GM23338 (cell line): ENCODE measurements at regions not wholly inside any gene's neighbourhood (a gene's known extent, or its start where the extent isn't known, plus 50 kb on each side); places are given as distances from the start of the nearest gene placed in this dataset.
A peak's percentile ranks its signal among the peaks of the same experiment; 100 is the strongest.

Experiments
- ATAC-seq: fragments of 200-7000 bp; cut with Tn5 transposase; 3 replicates; pipeline ENCODE4 v1.9.1; 2020
- DNase-seq: peaks from one replicate; pipeline ENCODE4 v3.0.0-alpha.2; 2015; ENCODE audit warnings: low spot score
- H2AFZ ChIP-seq: fragments of 200-600 bp; sonication (generic); 2 replicates; pipeline ENCODE4 v1.8.0; 2016; ENCODE audit warnings: antibody characterized with exemption, mild to moderate bottlenecking, moderate library complexity
- H3F3A ChIP-seq: fragments of 200-600 bp; sonication (generic); replicated peaks from 2 replicates; pipeline ENCODE4 v1.8.0; 2017; ENCODE audit warnings: antibody characterized with exemption, mixed run types, low read depth
- H3K27ac ChIP-seq: fragments of 200-600 bp; sonication (generic); 2 replicates; pipeline ENCODE4 v1.6.1; 2016; ENCODE audit warnings: low read depth
- H3K27me3 ChIP-seq: fragments of 200-600 bp; sonication (generic); 2 replicates; pipeline ENCODE4 v1.8.0; 2016; ENCODE audit warnings: mild to moderate bottlenecking, mixed run types, moderate library complexity; ENCODE audit not compliant: insufficient read depth
- H3K36me3 ChIP-seq: fragments of 200-600 bp; sonication (generic); 2 replicates; pipeline ENCODE4 v1.8.0; 2016; ENCODE audit warnings: mild to moderate bottlenecking; ENCODE audit not compliant: insufficient read depth
- H3K4me1 ChIP-seq: fragments of 200-600 bp; sonication (generic); 2 replicates; pipeline ENCODE4 v1.8.0; 2016; ENCODE audit warnings: mild to moderate bottlenecking, moderate library complexity; ENCODE audit not compliant: insufficient read depth
- H3K4me2 ChIP-seq: fragments of 200-600 bp; sonication (generic); 2 replicates; pipeline ENCODE4 v1.7.1; 2017; ENCODE audit warnings: mixed run types
- H3K4me3 ChIP-seq: fragments of 200-600 bp; sonication (generic); 2 replicates; pipeline ENCODE4 v1.6.1; 2016; ENCODE audit warnings: mixed run types
- H3K79me2 ChIP-seq: fragments of 200-600 bp; sonication (generic); replicated peaks from 2 replicates; pipeline ENCODE4 v1.8.0; 2017; ENCODE audit warnings: mild to moderate bottlenecking; ENCODE audit not compliant: insufficient read depth
- H3K9me2 ChIP-seq: fragments of 200-600 bp; sonication (generic); 2 replicates; pipeline ENCODE4 v1.8.0; 2017; ENCODE audit not compliant: insufficient read depth
- H4K20me1 ChIP-seq: fragments of 200-600 bp; sonication (generic); replicated peaks from 2 replicates; pipeline ENCODE4 v1.8.0; 2017; ENCODE audit warnings: mild to moderate bottlenecking; ENCODE audit not compliant: insufficient read depth
- H3K27ac Mint-ChIP-seq: 2 replicates; pipeline ENCODE4 v1.8.0; 2020; ENCODE audit warnings: inconsistent platforms, mild to moderate bottlenecking, moderate library complexity, mixed read lengths
- H3K27me3 Mint-ChIP-seq: 3 replicates; pipeline ENCODE4 v1.8.0; 2022; ENCODE audit warnings: low read depth, mild to moderate bottlenecking, moderate library complexity, mixed read lengths, inconsistent platforms; ENCODE audit not compliant: insufficient read depth, poor library complexity
- H3K36me3 Mint-ChIP-seq: 3 replicates; pipeline ENCODE4 v1.8.0; 2021; ENCODE audit warnings: low read depth, mild to moderate bottlenecking, inconsistent platforms, moderate library complexity, mixed read lengths
- H3K4me1 Mint-ChIP-seq: 3 replicates; pipeline ENCODE4 v1.8.0; 2020; ENCODE audit warnings: mild to moderate bottlenecking, inconsistent platforms, mixed read lengths
- H3K4me3 Mint-ChIP-seq: 3 replicates; pipeline ENCODE4 v1.8.0; 2021; ENCODE audit warnings: moderate library complexity, mild to moderate bottlenecking, inconsistent platforms, mixed read lengths
- H3K9me3 Mint-ChIP-seq: 3 replicates; pipeline ENCODE4 v1.8.0; 2020; ENCODE audit warnings: moderate library complexity, mild to moderate bottlenecking, inconsistent platforms, mixed read lengths
- CREB1 ChIP-seq: fragments of 250-450 bp; sonication (Bioruptor Pico); IDR thresholded peaks from 2 replicates; pipeline ENCODE4 v1.5.0; 2020; ENCODE audit warnings: low read depth, mild to moderate bottlenecking, moderate library complexity
- EZH2 ChIP-seq: fragments of 200-600 bp; sonication (generic); IDR thresholded peaks from one replicate; pipeline ENCODE4 v1.8.0; 2017; ENCODE audit warnings: antibody characterized with exemption, mild to moderate bottlenecking, low read depth; ENCODE audit not compliant: unreplicated experiment
- EZH2phosphoT487 ChIP-seq: fragments of 200-600 bp; sonication (generic); IDR thresholded peaks from one replicate; pipeline ENCODE4 v1.8.1; 2018; ENCODE audit warnings: antibody characterized with exemption; ENCODE audit not compliant: unreplicated experiment
- JUNB ChIP-seq: IDR thresholded peaks from one replicate; pipeline ENCODE4 v1.6.1; 2016; ENCODE audit warnings: antibody characterized with exemption; ENCODE audit not compliant: unreplicated experiment
- NANOG ChIP-seq: IDR thresholded peaks from 2 replicates; pipeline ENCODE4 v1.6.1; 2016; ENCODE audit warnings: antibody characterized with exemption, borderline replicate concordance
- POLR2AphosphoS5 ChIP-seq: IDR thresholded peaks from 2 replicates; pipeline ENCODE4 v1.6.1; 2016; ENCODE audit warnings: antibody characterized with exemption, low read depth
- STAT1 ChIP-seq: IDR thresholded peaks from one replicate; pipeline ENCODE4 v1.6.1; 2016; ENCODE audit warnings: antibody characterized with exemption; ENCODE audit not compliant: unreplicated experiment
- ZNF114 ChIP-seq: fragments of 250-450 bp; sonication (Bioruptor Pico); IDR thresholded peaks from 2 replicates; pipeline ENCODE4 v1.5.0; 2020; ENCODE audit warnings: mild to moderate bottlenecking, moderate library complexity
- ZNF331 ChIP-seq: fragments of 250-450 bp; sonication (Bioruptor Pico); IDR thresholded peaks from 2 replicates; pipeline ENCODE4 v1.5.0; 2020; ENCODE audit warnings: low read depth, mild to moderate bottlenecking, moderate library complexity
- TF ChIP-seq, protein P1 (sequence below): IDR thresholded peaks from 2 replicates; pipeline ENCODE4 v1.6.1; 2016; ENCODE audit warnings: antibody characterized with exemption
- TF ChIP-seq, protein P2 (sequence below): IDR thresholded peaks from one replicate; pipeline ENCODE4 v1.6.1; 2018; ENCODE audit warnings: antibody characterized with exemption; ENCODE audit not compliant: unreplicated experiment
- TF ChIP-seq, protein P3 (sequence below): fragments of 250-450 bp; sonication (Bioruptor Pico); IDR thresholded peaks from 2 replicates; pipeline ENCODE4 v1.5.0; 2020; ENCODE audit warnings: mild to moderate bottlenecking, moderate library complexity

DNA sequence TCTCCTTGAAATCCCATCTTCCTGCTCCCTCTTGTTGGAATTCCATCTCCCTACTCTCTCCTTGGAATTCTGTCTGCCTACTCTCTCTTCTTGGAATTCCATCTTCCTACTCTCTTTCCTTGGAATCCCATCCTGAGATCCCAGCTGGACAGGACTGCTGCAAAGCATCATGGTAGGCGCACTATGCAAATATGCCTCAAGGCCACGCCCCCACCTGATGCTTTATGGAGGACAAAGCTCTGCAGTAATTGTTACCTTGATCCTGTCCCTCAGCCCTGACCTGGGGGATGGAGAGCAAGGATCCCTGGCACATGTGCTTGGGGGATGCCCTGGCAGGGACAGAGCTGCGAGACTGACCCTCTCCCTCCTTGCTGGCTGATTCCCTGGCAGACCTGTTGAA is 185.6 kb downstream of the TBX5 start:
- ATAC-seq (no peak), DNase-seq (peak; percentile 58)
- TF ChIP-seq EZH2phosphoT487, result no peak
- no peak overlapping the region for H3K4me3 ChIP-seq
- H4K20me1 ChIP-seq, result no peaks in the 10 kb centered on the region
- Mint-ChIP-seq H3K4me3 (no peak overlapping the region), H3K9me3 (no peaks in the 10 kb centered on the region), H3K36me3 (no peaks in the 10 kb centered on the region), H3K4me1 (peaks cover 29% of the 10 kb centered on the region), H3K27ac (no peak overlapping the region), H3K27me3 (peaks cover 8% of the 10 kb centered on the region)
- H3K4me2 ChIP-seq, result no peak overlapping the region
- peaks cover 28% of the 10 kb centered on the region for H3K4me1 ChIP-seq
- no peaks in the 10 kb centered on the region for H3K79me2 ChIP-seq
- no peak overlapping the region for H3K27ac ChIP-seq
- H3K36me3 ChIP-seq, result no peaks in the 10 kb centered on the region
- H3K27me3 ChIP-seq, result no peaks in the 10 kb centered on the region
- H3K9me2 ChIP-seq, result peaks cover 6% of the 10 kb centered on the region; the same call in 1 of the 2 replicates
- 0 out of 2 replicates have a peak overlapping the region, but pooled peaks have one; percentile 69 for H2AFZ ChIP-seq
- no peaks in the 10 kb centered on the region for H3F3A ChIP-seq

DNA sequence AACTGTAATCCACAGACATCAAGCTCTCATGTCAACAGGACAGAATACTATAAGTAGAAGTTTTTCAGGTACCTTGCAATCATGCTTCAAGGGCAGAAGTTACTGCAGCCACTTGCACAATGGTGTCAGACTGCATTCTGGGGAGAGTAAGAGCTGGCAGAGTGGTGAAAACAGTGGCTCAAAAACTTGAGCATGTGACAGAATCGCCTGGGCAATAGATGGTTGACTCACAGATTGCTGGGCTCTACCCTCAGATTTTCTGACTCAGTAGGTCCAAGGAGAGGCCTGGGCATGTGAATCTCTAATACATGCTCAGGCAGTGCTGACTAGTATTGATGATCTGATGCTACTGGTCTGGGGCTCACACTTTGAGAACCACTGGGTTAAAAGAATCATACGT is 187.8 kb downstream of the TBX5 start:
- no peak overlapping the region for H3K4me2 ChIP-seq
- DNase-seq, result no peak
- Mint-ChIP-seq H3K4me1 (peaks cover 15% of the 10 kb centered on the region), H3K27me3 (peaks cover 5% of the 10 kb centered on the region), H3K27ac (no peak overlapping the region), H3K4me3 (no peak overlapping the region), H3K9me3 (no peaks in the 10 kb centered on the region), H3K36me3 (no peaks in the 10 kb centered on the region)
- no peaks in the 10 kb centered on the region for H3F3A ChIP-seq
- no peaks in the 10 kb centered on the region for H3K27me3 ChIP-seq
- H4K20me1 ChIP-seq, result no peaks in the 10 kb centered on the region
- H2AFZ ChIP-seq, result no peak overlapping the region
- peaks cover 17% of the 10 kb centered on the region for H3K4me1 ChIP-seq
- ATAC-seq, result no peak
- no peaks in the 10 kb centered on the region for H3K36me3 ChIP-seq
- H3K9me2 ChIP-seq, result peaks cover 6% of the 10 kb centered on the region; the same call in 1 of the 2 replicates
- H3K27ac ChIP-seq, result no peak overlapping the region
- H3K79me2 ChIP-seq, result no peaks in the 10 kb centered on the region
- H3K4me3 ChIP-seq, result no peak overlapping the region
- TF ChIP-seq ZNF114 (CRISPR knock-in tag) (no peak), JUNB (no peak), EZH2 (no peak), NANOG (no peak), EZH2phosphoT487 (no peak), CREB1 (CRISPR knock-in tag) (no peak), ZNF331 (no peak), STAT1 (no peak), POLR2AphosphoS5 (no peak)
- TF ChIP-seq, protein P1, sequence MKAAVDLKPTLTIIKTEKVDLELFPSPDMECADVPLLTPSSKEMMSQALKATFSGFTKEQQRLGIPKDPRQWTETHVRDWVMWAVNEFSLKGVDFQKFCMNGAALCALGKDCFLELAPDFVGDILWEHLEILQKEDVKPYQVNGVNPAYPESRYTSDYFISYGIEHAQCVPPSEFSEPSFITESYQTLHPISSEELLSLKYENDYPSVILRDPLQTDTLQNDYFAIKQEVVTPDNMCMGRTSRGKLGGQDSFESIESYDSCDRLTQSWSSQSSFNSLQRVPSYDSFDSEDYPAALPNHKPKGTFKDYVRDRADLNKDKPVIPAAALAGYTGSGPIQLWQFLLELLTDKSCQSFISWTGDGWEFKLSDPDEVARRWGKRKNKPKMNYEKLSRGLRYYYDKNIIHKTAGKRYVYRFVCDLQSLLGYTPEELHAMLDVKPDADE, result no peak
- TF ChIP-seq, protein P2, sequence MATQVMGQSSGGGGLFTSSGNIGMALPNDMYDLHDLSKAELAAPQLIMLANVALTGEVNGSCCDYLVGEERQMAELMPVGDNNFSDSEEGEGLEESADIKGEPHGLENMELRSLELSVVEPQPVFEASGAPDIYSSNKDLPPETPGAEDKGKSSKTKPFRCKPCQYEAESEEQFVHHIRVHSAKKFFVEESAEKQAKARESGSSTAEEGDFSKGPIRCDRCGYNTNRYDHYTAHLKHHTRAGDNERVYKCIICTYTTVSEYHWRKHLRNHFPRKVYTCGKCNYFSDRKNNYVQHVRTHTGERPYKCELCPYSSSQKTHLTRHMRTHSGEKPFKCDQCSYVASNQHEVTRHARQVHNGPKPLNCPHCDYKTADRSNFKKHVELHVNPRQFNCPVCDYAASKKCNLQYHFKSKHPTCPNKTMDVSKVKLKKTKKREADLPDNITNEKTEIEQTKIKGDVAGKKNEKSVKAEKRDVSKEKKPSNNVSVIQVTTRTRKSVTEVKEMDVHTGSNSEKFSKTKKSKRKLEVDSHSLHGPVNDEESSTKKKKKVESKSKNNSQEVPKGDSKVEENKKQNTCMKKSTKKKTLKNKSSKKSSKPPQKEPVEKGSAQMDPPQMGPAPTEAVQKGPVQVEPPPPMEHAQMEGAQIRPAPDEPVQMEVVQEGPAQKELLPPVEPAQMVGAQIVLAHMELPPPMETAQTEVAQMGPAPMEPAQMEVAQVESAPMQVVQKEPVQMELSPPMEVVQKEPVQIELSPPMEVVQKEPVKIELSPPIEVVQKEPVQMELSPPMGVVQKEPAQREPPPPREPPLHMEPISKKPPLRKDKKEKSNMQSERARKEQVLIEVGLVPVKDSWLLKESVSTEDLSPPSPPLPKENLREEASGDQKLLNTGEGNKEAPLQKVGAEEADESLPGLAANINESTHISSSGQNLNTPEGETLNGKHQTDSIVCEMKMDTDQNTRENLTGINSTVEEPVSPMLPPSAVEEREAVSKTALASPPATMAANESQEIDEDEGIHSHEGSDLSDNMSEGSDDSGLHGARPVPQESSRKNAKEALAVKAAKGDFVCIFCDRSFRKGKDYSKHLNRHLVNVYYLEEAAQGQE, result no peak
- TF ChIP-seq, protein P3, sequence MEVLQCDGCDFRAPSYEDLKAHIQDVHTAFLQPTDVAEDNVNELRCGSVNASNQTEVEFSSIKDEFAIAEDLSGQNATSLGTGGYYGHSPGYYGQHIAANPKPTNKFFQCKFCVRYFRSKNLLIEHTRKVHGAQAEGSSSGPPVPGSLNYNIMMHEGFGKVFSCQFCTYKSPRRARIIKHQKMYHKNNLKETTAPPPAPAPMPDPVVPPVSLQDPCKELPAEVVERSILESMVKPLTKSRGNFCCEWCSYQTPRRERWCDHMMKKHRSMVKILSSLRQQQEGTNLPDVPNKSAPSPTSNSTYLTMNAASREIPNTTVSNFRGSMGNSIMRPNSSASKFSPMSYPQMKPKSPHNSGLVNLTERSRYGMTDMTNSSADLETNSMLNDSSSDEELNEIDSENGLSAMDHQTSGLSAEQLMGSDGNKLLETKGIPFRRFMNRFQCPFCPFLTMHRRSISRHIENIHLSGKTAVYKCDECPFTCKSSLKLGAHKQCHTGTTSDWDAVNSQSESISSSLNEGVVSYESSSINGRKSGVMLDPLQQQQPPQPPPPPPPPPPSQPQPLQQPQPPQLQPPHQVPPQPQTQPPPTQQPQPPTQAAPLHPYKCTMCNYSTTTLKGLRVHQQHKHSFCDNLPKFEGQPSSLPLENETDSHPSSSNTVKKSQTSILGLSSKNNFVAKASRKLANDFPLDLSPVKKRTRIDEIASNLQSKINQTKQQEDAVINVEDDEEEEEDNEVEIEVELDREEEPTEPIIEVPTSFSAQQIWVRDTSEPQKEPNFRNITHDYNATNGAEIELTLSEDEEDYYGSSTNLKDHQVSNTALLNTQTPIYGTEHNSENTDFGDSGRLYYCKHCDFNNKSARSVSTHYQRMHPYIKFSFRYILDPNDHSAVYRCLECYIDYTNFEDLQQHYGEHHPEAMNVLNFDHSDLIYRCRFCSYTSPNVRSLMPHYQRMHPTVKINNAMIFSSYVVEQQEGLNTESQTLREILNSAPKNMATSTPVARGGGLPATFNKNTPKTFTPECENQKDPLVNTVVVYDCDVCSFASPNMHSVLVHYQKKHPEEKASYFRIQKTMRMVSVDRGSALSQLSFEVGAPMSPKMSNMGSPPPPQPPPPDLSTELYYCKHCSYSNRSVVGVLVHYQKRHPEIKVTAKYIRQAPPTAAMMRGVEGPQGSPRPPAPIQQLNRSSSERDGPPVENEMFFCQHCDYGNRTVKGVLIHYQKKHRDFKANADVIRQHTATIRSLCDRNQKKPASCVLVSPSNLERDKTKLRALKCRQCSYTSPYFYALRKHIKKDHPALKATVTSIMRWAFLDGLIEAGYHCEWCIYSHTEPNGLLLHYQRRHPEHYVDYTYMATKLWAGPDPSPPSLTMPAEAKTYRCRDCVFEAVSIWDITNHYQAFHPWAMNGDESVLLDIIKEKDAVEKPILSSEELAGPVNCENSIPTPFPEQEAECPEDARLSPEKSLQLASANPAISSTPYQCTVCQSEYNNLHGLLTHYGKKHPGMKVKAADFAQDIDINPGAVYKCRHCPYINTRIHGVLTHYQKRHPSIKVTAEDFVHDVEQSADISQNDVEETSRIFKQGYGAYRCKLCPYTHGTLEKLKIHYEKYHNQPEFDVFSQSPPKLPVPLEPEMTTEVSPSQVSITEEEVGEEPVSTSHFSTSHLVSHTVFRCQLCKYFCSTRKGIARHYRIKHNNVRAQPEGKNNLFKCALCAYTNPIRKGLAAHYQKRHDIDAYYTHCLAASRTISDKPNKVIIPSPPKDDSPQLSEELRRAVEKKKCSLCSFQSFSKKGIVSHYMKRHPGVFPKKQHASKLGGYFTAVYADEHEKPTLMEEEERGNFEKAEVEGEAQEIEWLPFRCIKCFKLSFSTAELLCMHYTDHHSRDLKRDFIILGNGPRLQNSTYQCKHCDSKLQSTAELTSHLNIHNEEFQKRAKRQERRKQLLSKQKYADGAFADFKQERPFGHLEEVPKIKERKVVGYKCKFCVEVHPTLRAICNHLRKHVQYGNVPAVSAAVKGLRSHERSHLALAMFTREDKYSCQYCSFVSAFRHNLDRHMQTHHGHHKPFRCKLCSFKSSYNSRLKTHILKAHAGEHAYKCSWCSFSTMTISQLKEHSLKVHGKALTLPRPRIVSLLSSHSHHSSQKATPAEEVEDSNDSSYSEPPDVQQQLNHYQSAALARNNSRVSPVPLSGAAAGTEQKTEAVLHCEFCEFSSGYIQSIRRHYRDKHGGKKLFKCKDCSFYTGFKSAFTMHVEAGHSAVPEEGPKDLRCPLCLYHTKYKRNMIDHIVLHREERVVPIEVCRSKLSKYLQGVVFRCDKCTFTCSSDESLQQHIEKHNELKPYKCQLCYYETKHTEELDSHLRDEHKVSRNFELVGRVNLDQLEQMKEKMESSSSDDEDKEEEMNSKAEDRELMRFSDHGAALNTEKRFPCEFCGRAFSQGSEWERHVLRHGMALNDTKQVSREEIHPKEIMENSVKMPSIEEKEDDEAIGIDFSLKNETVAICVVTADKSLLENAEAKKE, result no peak
